ENCODE measurements at regions not wholly inside any gene's neighbourhood (a gene's known extent, or its start where the extent isn't known, plus 50 kb on each side); places are given as distances from the start of the nearest gene placed in this dataset.

- no peak overlapping the region for H3K27ac Mint-ChIP-seq
Measured at GRCh38 chr14:86797075-86797351, 1196.0 kb downstream of the GALC start.

More at GRCh38 chr14:86797075-86797351, 1196.0 kb downstream of the GALC start:
- Histone ChIP-seq H3K27me3 (ENCODE audit: insufficient read depth) (no peaks in the 10 kb centered on the region), H3K9me2 (ENCODE audit: insufficient read depth) (no peaks in the 10 kb centered on the region), H3F3A (replicated peaks; ENCODE audit: low read depth) (no peaks in the 10 kb centered on the region), H3K4me1 (ENCODE audit: insufficient read depth) (no peaks in the 10 kb centered on the region), H3K36me3 (ENCODE audit: insufficient read depth) (no peaks in the 10 kb centered on the region), H3K4me3 (no peak overlapping the region), H4K20me1 (replicated peaks; ENCODE audit: insufficient read depth) (no peaks in the 10 kb centered on the region), H3K79me2 (replicated peaks; ENCODE audit: insufficient read depth) (no peaks in the 10 kb centered on the region), H3K27ac (ENCODE audit: low read depth) (no peak overlapping the region), H2AFZ (no peak overlapping the region), H3K4me2 (no peak overlapping the region)
- ATAC-seq (no peak), DNase-seq (ENCODE audit: low spot score) (no peak)
- Mint-ChIP-seq H3K27me3 (ENCODE audit: insufficient read depth, low read depth, poor library complexity) (no peaks in the 10 kb centered on the region), H3K4me1 (no peaks in the 10 kb centered on the region), H3K4me3 (no peak overlapping the region), H3K9me3 (no peaks in the 10 kb centered on the region), H3K36me3 (ENCODE audit: low read depth) (no peaks in the 10 kb centered on the region; the same call in 2 of the 3 replicates)
- TF ChIP-seq ZNF114 (CRISPR knock-in tag; IDR thresholded peaks at IDR 0.05) (no peak), ZNF462 (CRISPR knock-in tag; IDR thresholded peaks at IDR 0.05) (no peak), REST (IDR thresholded peaks at IDR 0.05; ENCODE audit: unreplicated experiment) (no peak), CREB1 (CRISPR knock-in tag; IDR thresholded peaks at IDR 0.05; ENCODE audit: low read depth) (no peak), EZH2phosphoT487 (IDR thresholded peaks at IDR 0.05; ENCODE audit: unreplicated experiment) (no peak), EZH2 (IDR thresholded peaks at IDR 0.05; ENCODE audit: low read depth, unreplicated experiment) (no peak), CTCF (conservative IDR thresholded peaks at IDR 0.05; ENCODE audit: low read depth in 2 of 2) (no peak), STAT1 (IDR thresholded peaks at IDR 0.05; ENCODE audit: unreplicated experiment) (no peak), ETS1 (IDR thresholded peaks at IDR 0.05) (no peak), NANOG (IDR thresholded peaks at IDR 0.05; ENCODE audit: borderline replicate concordance) (no peak), JUNB (IDR thresholded peaks at IDR 0.05; ENCODE audit: unreplicated experiment) (no peak), ZNF331 (CRISPR knock-in tag; IDR thresholded peaks at IDR 0.05; ENCODE audit: low read depth) (no peak)

Measured in GM23338 (cell line).